Rectal smooth muscle tissue (tissue), 1 donor: ENCODE measurements at regions not wholly inside any gene's neighbourhood (a gene's known extent, or its start where the extent isn't known, plus 50 kb on each side); places are given as distances from the start of the nearest gene placed in this dataset.

Source experiments
- H3K27ac ChIP-seq: one replicate; pipeline ENCODE4 v1.7.0; 2013; ENCODE audit warnings: low read depth, low read length, inconsistent platforms
- H3K27me3 ChIP-seq: one replicate; pipeline ENCODE4 v1.7.0; 2013; ENCODE audit warnings: low read length; ENCODE audit not compliant: control insufficient read depth, insufficient read depth
- H3K36me3 ChIP-seq: one replicate; pipeline ENCODE4 v1.7.0; 2013; ENCODE audit warnings: low read length; ENCODE audit not compliant: control insufficient read depth, insufficient read depth
- H3K4me1 ChIP-seq: one replicate; pipeline ENCODE4 v1.7.0; 2013; ENCODE audit warnings: low read length; ENCODE audit not compliant: control insufficient read depth, insufficient read depth
- H3K4me3 ChIP-seq: one replicate; pipeline ENCODE4 v1.7.0; 2013; ENCODE audit warnings: low read length
- H3K9ac ChIP-seq: one replicate; pipeline ENCODE4 v1.7.0; 2013; ENCODE audit warnings: low read length

DNA sequence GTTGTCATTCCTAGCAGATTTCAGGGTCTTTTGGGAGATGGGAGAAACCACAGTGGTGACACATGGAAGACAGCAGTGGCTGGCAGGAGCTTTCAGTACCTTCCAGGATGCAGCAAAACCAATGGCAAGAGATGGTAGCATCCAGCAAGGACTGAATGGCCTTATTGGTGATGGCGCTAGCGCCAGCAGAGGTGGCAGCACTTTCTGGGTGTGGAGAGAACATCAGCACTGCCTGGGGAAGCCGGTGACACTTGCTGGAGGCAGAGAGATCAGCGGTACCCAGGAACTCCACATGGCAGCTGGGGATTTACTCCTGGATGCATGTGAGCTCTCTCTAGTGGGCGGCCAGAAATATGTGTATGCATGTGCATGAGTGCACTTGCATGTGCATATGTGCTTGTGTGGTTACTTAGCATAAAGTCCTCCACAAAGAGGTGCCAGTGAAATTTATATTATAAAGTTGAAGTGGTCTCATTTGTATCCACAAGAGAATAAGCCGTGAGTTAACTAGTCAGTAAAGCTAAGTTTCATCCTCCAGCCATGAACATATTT lies 364.7 kb downstream of the LMX1A start:
- H3K27me3 ChIP-seq = no peaks in the 10 kb centered on the region
- no peak overlapping the region for H3K9ac ChIP-seq
- H3K4me1 ChIP-seq = no peaks in the 10 kb centered on the region
- no peak overlapping the region for H3K27ac ChIP-seq
- H3K4me3 ChIP-seq = no peak overlapping the region
- no peaks in the 10 kb centered on the region for H3K36me3 ChIP-seq

GRCh38 chr1:164983023-164983650 lies 373.4 kb downstream of the LMX1A start:
- no peak overlapping the region for H3K4me3 ChIP-seq
- peaks cover 19% of the 10 kb centered on the region for H3K4me1 ChIP-seq
- no peaks in the 10 kb centered on the region for H3K27me3 ChIP-seq
- H3K27ac ChIP-seq = no peak overlapping the region
- H3K9ac ChIP-seq = no peak overlapping the region
- no peaks in the 10 kb centered on the region for H3K36me3 ChIP-seq

DNA sequence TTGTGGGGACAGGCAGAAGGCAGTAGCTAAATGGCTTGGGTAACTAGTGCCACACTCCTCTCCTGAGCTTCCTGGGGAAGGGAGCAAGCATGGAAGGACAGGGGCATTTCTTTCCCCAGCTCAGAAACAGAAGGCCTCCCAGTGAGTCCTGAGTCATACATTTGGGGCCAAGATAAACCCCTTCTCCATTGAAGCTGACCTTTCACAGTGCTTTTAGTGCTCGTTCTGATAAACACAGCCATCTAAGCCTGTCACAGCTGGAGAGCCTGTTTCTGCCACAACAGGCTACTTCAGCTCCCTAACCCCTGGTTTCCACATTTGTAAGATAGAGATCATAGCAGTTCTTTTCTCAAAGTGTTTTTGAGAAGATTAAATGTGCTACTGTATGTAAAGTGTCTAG lies 374.0 kb downstream of the LMX1A start:
- Histone ChIP-seq H3K4me1 (peaks cover 19% of the 10 kb centered on the region), H3K27me3 (no peaks in the 10 kb centered on the region), H3K27ac (no peak overlapping the region), H3K9ac (no peak overlapping the region), H3K4me3 (no peak overlapping the region), H3K36me3 (no peaks in the 10 kb centered on the region)

- Histone ChIP-seq H3K27ac (no peak overlapping the region), H3K4me1 (peaks cover 14% of the 10 kb centered on the region), H3K9ac (no peak overlapping the region), H3K36me3 (no peaks in the 10 kb centered on the region), H3K27me3 (no peaks in the 10 kb centered on the region), H3K4me3 (no peak overlapping the region)
Measured at GRCh38 chr1:164977561-164977960, 379.0 kb downstream of the LMX1A start.

GRCh38 chr1:164971921-164972415 lies 384.5 kb downstream of the LMX1A start:
- Histone ChIP-seq H3K4me1 (no peaks in the 10 kb centered on the region), H3K4me3 (no peak overlapping the region), H3K9ac (no peak overlapping the region), H3K36me3 (no peaks in the 10 kb centered on the region), H3K27me3 (no peaks in the 10 kb centered on the region), H3K27ac (no peak overlapping the region)

- Histone ChIP-seq H3K27ac (no peak overlapping the region), H3K4me3 (no peak overlapping the region), H3K4me1 (no peaks in the 10 kb centered on the region), H3K9ac (no peak overlapping the region), H3K27me3 (no peaks in the 10 kb centered on the region), H3K36me3 (no peaks in the 10 kb centered on the region)
Measured at GRCh38 chr1:164971391-164971790, 385.1 kb downstream of the LMX1A start.

GRCh38 chr1:164969253-164969652 lies 387.3 kb downstream of the LMX1A start:
- Histone ChIP-seq H3K36me3 (no peaks in the 10 kb centered on the region), H3K9ac (no peak overlapping the region), H3K27me3 (no peaks in the 10 kb centered on the region)

DNA sequence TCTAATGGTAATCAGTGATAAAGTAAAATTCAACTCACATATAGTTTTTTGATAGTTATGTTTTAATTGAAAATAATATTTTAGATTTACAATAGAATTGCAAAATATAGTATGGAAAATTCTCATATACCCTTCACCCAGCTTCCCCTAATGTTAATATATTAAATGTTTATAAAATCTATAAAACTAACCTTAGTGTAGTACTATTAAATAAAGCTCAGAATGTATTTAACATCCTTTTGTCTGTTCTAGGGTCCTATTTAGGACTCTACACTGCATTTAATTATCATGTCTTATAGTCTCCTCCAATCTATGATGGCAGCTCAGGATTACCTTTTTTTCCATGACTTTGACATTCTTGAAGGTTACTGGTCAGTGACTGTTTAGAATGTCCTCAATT lies 389.2 kb downstream of the LMX1A start:
- no peak overlapping the region for H3K27ac ChIP-seq
- H3K27me3 ChIP-seq = no peaks in the 10 kb centered on the region
- no peak overlapping the region for H3K9ac ChIP-seq
- H3K4me3 ChIP-seq = no peak overlapping the region
- H3K4me1 ChIP-seq = no peaks in the 10 kb centered on the region
- H3K36me3 ChIP-seq = no peaks in the 10 kb centered on the region

More at GRCh38 chr1:164969253-164969652, 387.3 kb downstream of the LMX1A start:
- Histone ChIP-seq H3K27ac (no peak overlapping the region), H3K4me1 (no peaks in the 10 kb centered on the region), H3K4me3 (no peak overlapping the region)

DNA sequence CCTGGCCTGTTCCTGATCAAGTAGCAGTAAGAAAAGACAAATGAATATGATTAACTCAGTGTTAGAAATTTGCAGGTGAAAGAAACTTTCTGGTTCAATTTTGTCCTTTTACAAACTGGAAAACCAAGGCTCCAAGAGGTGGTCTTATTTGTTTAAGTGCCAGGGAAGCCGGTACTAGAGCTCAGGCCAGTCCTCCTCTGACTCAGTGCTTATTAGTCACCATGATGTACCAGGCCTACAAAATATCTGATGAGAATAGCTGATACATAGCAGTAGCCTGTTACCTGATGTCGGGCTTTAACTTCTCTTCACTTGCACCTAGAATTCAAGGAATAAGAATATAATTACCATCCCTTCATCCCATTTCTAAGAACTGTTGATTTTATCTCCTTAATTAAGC lies 394.8 kb downstream of the LMX1A start:
- Histone ChIP-seq H3K9ac (no peak overlapping the region), H3K27ac (no peak overlapping the region), H3K4me1 (no peaks in the 10 kb centered on the region), H3K36me3 (no peaks in the 10 kb centered on the region), H3K27me3 (no peaks in the 10 kb centered on the region), H3K4me3 (no peak overlapping the region)

- Histone ChIP-seq H3K9ac (no peak overlapping the region), H3K27me3 (no peaks in the 10 kb centered on the region), H3K27ac (no peak overlapping the region), H3K4me3 (no peak overlapping the region), H3K4me1 (no peaks in the 10 kb centered on the region), H3K36me3 (no peaks in the 10 kb centered on the region)
Measured at GRCh38 chr1:164958982-164959768, 397.3 kb downstream of the LMX1A start.

GRCh38 chr1:164953815-164954214 lies 394.8 kb downstream of the PBX1 start:
- H3K27me3 ChIP-seq = no peaks in the 10 kb centered on the region
- no peak overlapping the region for H3K9ac ChIP-seq
- no peaks in the 10 kb centered on the region for H3K36me3 ChIP-seq
- H3K4me1 ChIP-seq = peaks cover 29% of the 10 kb centered on the region
- H3K27ac ChIP-seq = no peak overlapping the region
- H3K4me3 ChIP-seq = no peak overlapping the region

DNA sequence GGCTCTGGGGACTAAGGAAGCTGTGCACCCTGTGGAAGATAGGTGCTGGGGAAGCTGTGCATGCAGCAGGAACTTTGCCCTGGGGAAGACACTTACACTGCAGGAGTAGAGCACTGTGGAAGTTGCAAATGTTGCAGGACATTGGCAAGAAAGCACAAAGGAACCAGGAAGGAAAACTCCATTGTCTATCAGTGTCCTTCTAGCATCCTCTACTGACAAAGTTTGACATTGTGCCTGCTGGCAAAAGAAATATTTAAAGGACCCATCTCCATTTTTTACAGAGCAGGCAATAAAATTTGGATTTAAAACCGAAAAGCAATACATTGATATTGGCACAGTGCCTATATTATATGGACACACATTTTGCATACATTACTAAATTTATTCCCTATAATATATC lies 394.1 kb downstream of the PBX1 start:
- peaks cover 29% of the 10 kb centered on the region for H3K4me1 ChIP-seq
- no peaks in the 10 kb centered on the region for H3K36me3 ChIP-seq
- H3K27me3 ChIP-seq = no peaks in the 10 kb centered on the region
- no peak overlapping the region for H3K27ac ChIP-seq
- H3K4me3 ChIP-seq = no peak overlapping the region
- no peak overlapping the region for H3K9ac ChIP-seq
